Tibial nerve (tissue), 4 donors: ENCODE measurements at regions not wholly inside any gene's neighbourhood (a gene's known extent, or its start where the extent isn't known, plus 50 kb on each side); places are given as distances from the start of the nearest gene placed in this dataset.

Experiments used
- EP300 ChIP-seq, 2 donors: sonication (generic); formaldehyde crosslinking; IDR thresholded peaks; one replicate each; pipeline ENCODE4 v1.6.1; 2017; ENCODE audit warnings: antibody characterized with exemption in 2 of 2, mild to moderate bottlenecking in 1 of 2
- POLR2A ChIP-seq, 2 donors: fragments of 450-650 bp; IDR thresholded peaks; one replicate each; pipeline ENCODE4 v1.6.1; 2017; ENCODE audit warnings: antibody characterized with exemption in 2 of 2, mild to moderate bottlenecking in 2 of 2, moderate library complexity in 2 of 2
- TF ChIP-seq, protein P1 (sequence below), 5 experiments: fragments of 200-600 bp in 3 of 5; fragments of 450-650 bp in 2 of 5; sonication (generic) in 3 of 5; IDR thresholded peaks; one replicate each; pipeline ENCODE4 v1.5.1; 2016 to 2019; ENCODE audit warnings: antibody characterized with exemption in 5 of 5, mild to moderate bottlenecking in 3 of 5, moderate library complexity in 2 of 5

DNA sequence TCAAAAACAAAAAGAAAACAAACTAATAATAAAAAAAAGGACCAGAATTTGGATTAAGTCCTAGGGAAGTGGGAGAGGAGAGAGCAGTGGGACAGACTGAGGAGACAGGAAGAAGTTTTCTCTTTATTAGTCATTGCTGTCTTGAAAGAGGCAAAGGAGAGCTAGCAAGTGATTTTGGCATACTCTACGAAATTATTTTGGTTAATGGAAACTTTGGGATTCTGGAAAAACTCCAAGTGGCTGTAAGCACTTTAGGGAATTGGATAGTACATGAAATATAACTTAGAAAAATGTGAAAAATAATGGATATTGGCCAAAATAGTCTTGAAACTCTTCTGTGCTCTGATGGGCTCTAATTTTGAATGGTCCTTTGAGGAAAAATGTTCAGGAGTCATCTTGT lies 1641.8 kb upstream of the WWC1 start:
- TF ChIP-seq, protein P1, sequence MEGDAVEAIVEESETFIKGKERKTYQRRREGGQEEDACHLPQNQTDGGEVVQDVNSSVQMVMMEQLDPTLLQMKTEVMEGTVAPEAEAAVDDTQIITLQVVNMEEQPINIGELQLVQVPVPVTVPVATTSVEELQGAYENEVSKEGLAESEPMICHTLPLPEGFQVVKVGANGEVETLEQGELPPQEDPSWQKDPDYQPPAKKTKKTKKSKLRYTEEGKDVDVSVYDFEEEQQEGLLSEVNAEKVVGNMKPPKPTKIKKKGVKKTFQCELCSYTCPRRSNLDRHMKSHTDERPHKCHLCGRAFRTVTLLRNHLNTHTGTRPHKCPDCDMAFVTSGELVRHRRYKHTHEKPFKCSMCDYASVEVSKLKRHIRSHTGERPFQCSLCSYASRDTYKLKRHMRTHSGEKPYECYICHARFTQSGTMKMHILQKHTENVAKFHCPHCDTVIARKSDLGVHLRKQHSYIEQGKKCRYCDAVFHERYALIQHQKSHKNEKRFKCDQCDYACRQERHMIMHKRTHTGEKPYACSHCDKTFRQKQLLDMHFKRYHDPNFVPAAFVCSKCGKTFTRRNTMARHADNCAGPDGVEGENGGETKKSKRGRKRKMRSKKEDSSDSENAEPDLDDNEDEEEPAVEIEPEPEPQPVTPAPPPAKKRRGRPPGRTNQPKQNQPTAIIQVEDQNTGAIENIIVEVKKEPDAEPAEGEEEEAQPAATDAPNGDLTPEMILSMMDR (IDR thresholded peaks at IDR 0.05): no peak
- TF ChIP-seq POLR2A (IDR thresholded peaks at IDR 0.05) (no peak), EP300 (IDR thresholded peaks at IDR 0.05) (no peak)
